GM12878 (cell line): ENCODE measurements at regions not wholly inside any gene's neighbourhood (a gene's known extent, or its start where the extent isn't known, plus 50 kb on each side); places are given as distances from the start of the nearest gene placed in this dataset.

ENCODE experiments used
- ATAC-seq: fragments of 200-7000 bp; cut with Tn5 transposase; 3 replicates; pipeline ENCODE4 v1.9.1; 2020; ENCODE audit warnings: mild to moderate bottlenecking, moderate library complexity
- BruUV-seq: library from RNA; stranded (reverse); fragments of 400-500 nt; replicated peaks from 2 replicates; lab custom pipeline; 2021; lab: Mats Ljungman, UMichigan
- CTCF ChIA-PET: fragments of 300-600 bp; sonication (Branson Sonifier 250); formaldehyde crosslinking; extraction: SDS; loops from one replicate; lab custom pipeline; 2021; ENCODE audit warnings: inconsistent platforms; lab: Yijun Ruan, JAX
- POLR2A ChIA-PET: fragments of 350-600 bp; formaldehyde crosslinking; extraction: SDS; loops from one replicate; lab custom pipeline; 2021; ENCODE audit warnings: inconsistent platforms; lab: Charles Lee
- RAD21 ChIA-PET: fragments of 300-600 bp; sonication (Branson Sonifier 250); formaldehyde crosslinking; loops from one replicate; lab custom pipeline; 2023; ENCODE audit warnings: antibody characterized with exemption; ENCODE audit not compliant: unreplicated experiment; lab: Charles Lee
- SMC1A ChIA-PET: fragments of 300-600 bp; sonication (Branson Sonifier 250); formaldehyde crosslinking; loops from one replicate; lab custom pipeline; 2023; ENCODE audit not compliant: unreplicated experiment, uncharacterized antibody; lab: Charles Lee
- DNase-seq: peaks from one replicate; pipeline ENCODE4 v3.0.0-alpha.2; 2011; ENCODE audit warnings: low read depth, low spot score
- FAIRE-seq: peaks from 3 replicates; lab custom pipeline; 2011; peaks lifted over from hg19 to GRCh38; lab: Jason Lieb, UNC
- H2AFZ ChIP-seq: 2 replicates; pipeline ENCODE4 v1.6.0; 2011; ENCODE audit warnings: low read depth, low read length, control low read depth; ENCODE audit not compliant: control insufficient read depth
- H3K27ac ChIP-seq: 2 replicates; pipeline ENCODE4 v1.5.1; 2011; ENCODE audit warnings: control low read depth; ENCODE audit not compliant: control insufficient read depth, insufficient read depth
- H3K27me3 ChIP-seq, 2 experiments: replicated peaks in 1 of 2; 2 replicates each; pipeline versions ENCODE4 v1.6.0 to v1.6.1; 2011; ENCODE audit warnings: low read length in 1 of 2; ENCODE audit not compliant: control insufficient read depth in 2 of 2, insufficient read depth in 2 of 2
- H3K36me3 ChIP-seq, 2 experiments: 2 replicates each; pipeline ENCODE4 v1.5.1; 2011; ENCODE audit warnings: low read length in 1 of 2; ENCODE audit not compliant: control insufficient read depth in 2 of 2, insufficient read depth in 2 of 2
- H3K4me1 ChIP-seq: 2 replicates; pipeline ENCODE4 v1.6.1; 2011; ENCODE audit warnings: mild to moderate bottlenecking, low read length, moderate library complexity, mixed read lengths; ENCODE audit not compliant: control insufficient read depth, insufficient read depth
- H3K4me2 ChIP-seq: 2 replicates; pipeline ENCODE4 v1.6.0; 2011; ENCODE audit warnings: control low read depth; ENCODE audit not compliant: control insufficient read depth, insufficient read depth
- H3K4me3 ChIP-seq: fragments of 200-600 bp; sonication (generic); 2 replicates; pipeline ENCODE4 v1.5.1; 2016
- H3K79me2 ChIP-seq: 2 replicates; pipeline ENCODE4 v1.6.0; 2011; ENCODE audit warnings: low read length; ENCODE audit not compliant: control insufficient read depth, insufficient read depth
- H3K9ac ChIP-seq: 2 replicates; pipeline ENCODE4 v1.8.0; 2011; ENCODE audit warnings: low read length, control low read depth, mixed read lengths; ENCODE audit not compliant: control insufficient read depth, insufficient read depth
- H3K9me3 ChIP-seq: replicated peaks from 3 replicates; pipeline ENCODE4 v1.5.1; 2011; ENCODE audit warnings: mild to moderate bottlenecking, low read length; ENCODE audit not compliant: control insufficient read depth, insufficient read depth
- H4K20me1 ChIP-seq: 2 replicates; pipeline ENCODE4 v1.6.0; 2011; ENCODE audit not compliant: control insufficient read depth, insufficient read depth
- MLLT1 ChIP-seq: fragments of 450-650 bp; IDR thresholded peaks from 2 replicates; pipeline ENCODE4 v1.6.1; 2016; ENCODE audit warnings: mild to moderate bottlenecking
- NFIC ChIP-seq: IDR thresholded peaks from 2 replicates; pipeline ENCODE4 v1.6.1; 2012; ENCODE audit warnings: low read depth, mild to moderate bottlenecking, inconsistent platforms, low read length, moderate library complexity
- NR2F1 ChIP-seq: fragments of 450-650 bp; conservative IDR thresholded peaks from 2 replicates; pipeline ENCODE4 v1.6.1; 2017; ENCODE audit warnings: mild to moderate bottlenecking
- RAD51 ChIP-seq: fragments of 450-650 bp; IDR thresholded peaks from 2 replicates; pipeline ENCODE4 v1.6.1; 2016; ENCODE audit warnings: moderate library complexity, mild to moderate bottlenecking, inconsistent platforms
- RFX5 ChIP-seq: IDR thresholded peaks from 2 replicates; pipeline ENCODE4 v1.6.1; 2011; ENCODE audit warnings: low read depth, low read length, improper control_type of control experiment
- WGBS: methylation state at CpG from one replicate; pipeline ENCODE4 v1.1.6; 2016; ENCODE audit warnings: low lambda C conversion rate; ENCODE audit not compliant: insufficient replicate concordance, insufficient coverage; ENCODE audit errors: missing lambda C conversion rate; 5-methylcytosine and 5-hydroxymethylcytosine counted together
- in situ Hi-C: fragments of 300-500 bp; cut with MboI; formaldehyde crosslinking; loops from 9 replicates; pipeline ENCODE4 v1.14.3; 2018; ENCODE audit warnings: mixed read lengths
- intact Hi-C: fragments of 100-400 bp; cut with micrococcal nuclease; formaldehyde crosslinking; loops from one replicate; pipeline ENCODE4 v1.14.2; 2022; ENCODE audit not compliant: unreplicated experiment
- TF ChIP-seq, protein P1 (sequence below): fragments of 150-350 bp; IDR thresholded peaks from 2 replicates; pipeline ENCODE4 v1.6.1; 2016; ENCODE audit warnings: low read depth, low read length
- TF ChIP-seq, protein P2 (sequence below): fragments of 150-350 bp; IDR thresholded peaks from 2 replicates; pipeline ENCODE4 v1.6.1; 2014; ENCODE audit warnings: mild to moderate bottlenecking, low read depth, low read length

DNA sequence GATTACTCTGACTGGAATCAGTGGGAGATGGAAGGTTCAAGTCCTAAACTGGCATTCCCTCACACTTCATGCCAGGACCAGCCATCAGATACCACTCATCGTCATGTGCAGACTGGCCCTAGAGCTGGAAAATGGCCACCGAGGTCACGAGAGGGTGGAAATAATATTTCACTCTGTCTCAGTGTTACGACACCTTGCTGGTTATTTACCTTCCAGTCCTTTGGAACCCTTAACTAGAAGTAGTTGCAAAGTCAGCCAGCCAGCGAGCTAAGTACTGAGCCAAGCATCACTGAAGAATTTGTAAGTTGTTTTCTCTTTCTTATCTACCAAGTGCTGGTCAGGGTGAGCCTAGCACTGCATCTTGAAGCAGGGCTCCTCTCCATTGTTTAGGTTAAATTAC is 309.9 kb upstream of the RASGRP1 start:
- no TSS peak for BruUV-seq

More for the DNA sequence above, 309.9 kb upstream of the RASGRP1 start:
- H3K4me2 ChIP-seq, result no peak overlapping the region
- no peak overlapping the region for H3K9ac ChIP-seq
- no peaks in the 10 kb centered on the region for H3K36me3 ChIP-seq
- FAIRE-seq, result no peak
- in situ Hi-C loops, result no loop called here
- H3K27ac ChIP-seq, result no peak overlapping the region
- no peaks in the 10 kb centered on the region for H3K9me3 ChIP-seq
- no peaks in the 10 kb centered on the region for H3K27me3 ChIP-seq
- TF ChIP-seq, protein P1, sequence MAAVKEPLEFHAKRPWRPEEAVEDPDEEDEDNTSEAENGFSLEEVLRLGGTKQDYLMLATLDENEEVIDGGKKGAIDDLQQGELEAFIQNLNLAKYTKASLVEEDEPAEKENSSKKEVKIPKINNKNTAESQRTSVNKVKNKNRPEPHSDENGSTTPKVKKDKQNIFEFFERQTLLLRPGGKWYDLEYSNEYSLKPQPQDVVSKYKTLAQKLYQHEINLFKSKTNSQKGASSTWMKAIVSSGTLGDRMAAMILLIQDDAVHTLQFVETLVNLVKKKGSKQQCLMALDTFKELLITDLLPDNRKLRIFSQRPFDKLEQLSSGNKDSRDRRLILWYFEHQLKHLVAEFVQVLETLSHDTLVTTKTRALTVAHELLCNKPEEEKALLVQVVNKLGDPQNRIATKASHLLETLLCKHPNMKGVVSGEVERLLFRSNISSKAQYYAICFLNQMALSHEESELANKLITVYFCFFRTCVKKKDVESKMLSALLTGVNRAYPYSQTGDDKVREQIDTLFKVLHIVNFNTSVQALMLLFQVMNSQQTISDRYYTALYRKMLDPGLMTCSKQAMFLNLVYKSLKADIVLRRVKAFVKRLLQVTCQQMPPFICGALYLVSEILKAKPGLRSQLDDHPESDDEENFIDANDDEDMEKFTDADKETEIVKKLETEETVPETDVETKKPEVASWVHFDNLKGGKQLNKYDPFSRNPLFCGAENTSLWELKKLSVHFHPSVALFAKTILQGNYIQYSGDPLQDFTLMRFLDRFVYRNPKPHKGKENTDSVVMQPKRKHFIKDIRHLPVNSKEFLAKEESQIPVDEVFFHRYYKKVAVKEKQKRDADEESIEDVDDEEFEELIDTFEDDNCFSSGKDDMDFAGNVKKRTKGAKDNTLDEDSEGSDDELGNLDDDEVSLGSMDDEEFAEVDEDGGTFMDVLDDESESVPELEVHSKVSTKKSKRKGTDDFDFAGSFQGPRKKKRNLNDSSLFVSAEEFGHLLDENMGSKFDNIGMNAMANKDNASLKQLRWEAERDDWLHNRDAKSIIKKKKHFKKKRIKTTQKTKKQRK, result no peak
- no peak for TF ChIP-seq NR2F1
- TF ChIP-seq, protein P2, sequence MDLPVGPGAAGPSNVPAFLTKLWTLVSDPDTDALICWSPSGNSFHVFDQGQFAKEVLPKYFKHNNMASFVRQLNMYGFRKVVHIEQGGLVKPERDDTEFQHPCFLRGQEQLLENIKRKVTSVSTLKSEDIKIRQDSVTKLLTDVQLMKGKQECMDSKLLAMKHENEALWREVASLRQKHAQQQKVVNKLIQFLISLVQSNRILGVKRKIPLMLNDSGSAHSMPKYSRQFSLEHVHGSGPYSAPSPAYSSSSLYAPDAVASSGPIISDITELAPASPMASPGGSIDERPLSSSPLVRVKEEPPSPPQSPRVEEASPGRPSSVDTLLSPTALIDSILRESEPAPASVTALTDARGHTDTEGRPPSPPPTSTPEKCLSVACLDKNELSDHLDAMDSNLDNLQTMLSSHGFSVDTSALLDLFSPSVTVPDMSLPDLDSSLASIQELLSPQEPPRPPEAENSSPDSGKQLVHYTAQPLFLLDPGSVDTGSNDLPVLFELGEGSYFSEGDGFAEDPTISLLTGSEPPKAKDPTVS, result no peak
- no peak for TF ChIP-seq NFIC
- no peak for TF ChIP-seq RFX5
- TF ChIP-seq MLLT1, result no peak
- TF ChIP-seq RAD51, result no peak
- TF ChIP-seq, all 136 proteins: peak for 0
- intact Hi-C loops, result no loop called here
- RAD21 ChIA-PET, result no interaction called here
- POLR2A ChIA-PET, result no interaction called here
- SMC1A ChIA-PET, result interaction anchor here (0.6 kb wide), 1 partner anchor 1094 kb away, joined by 3 read pairs; no protein-coding TSS in a partner anchor
- H3K79me2 ChIP-seq, result no peaks in the 10 kb centered on the region
- no peaks in the 10 kb centered on the region for H4K20me1 ChIP-seq
- ATAC-seq (no peak), DNase-seq (no peak)
- H2AFZ ChIP-seq, result no peak overlapping the region
- 19% methylated on average over 5 of the region's 5 CpGs for WGBS
- H3K4me1 ChIP-seq, result no peaks in the 10 kb centered on the region
- CTCF ChIA-PET, result no interaction called here
- no peak overlapping the region for H3K4me3 ChIP-seq
